Fibroblast of lung (primary cell): ENCODE measurements at regions not wholly inside any gene's neighbourhood (a gene's known extent, or its start where the extent isn't known, plus 50 kb on each side); places are given as distances from the start of the nearest gene placed in this dataset.

Source experiments
- DNase-seq, 2 donors: peaks; one replicate each; pipeline versions ENCODE4 v3.0.0 to v3.0.0-alpha.2; 2010; ENCODE audit warnings: low read depth in 2 of 2
- H2AFZ ChIP-seq: 2 replicates; pipeline ENCODE4 v1.5.1; 2012; ENCODE audit warnings: low read length, control low read depth, inconsistent platforms
- H3K27ac ChIP-seq: 2 replicates; pipeline ENCODE4 v1.5.1; 2011; ENCODE audit warnings: low read length, control low read depth; ENCODE audit not compliant: insufficient read depth
- H3K27me3 ChIP-seq: 2 replicates; pipeline ENCODE4 v1.5.1; 2011; ENCODE audit warnings: mild to moderate bottlenecking, low read length; ENCODE audit not compliant: control insufficient read depth, insufficient read depth
- H3K36me3 ChIP-seq: 2 replicates; pipeline ENCODE4 v1.5.1; 2011; ENCODE audit warnings: low read length; ENCODE audit not compliant: control insufficient read depth, insufficient read depth
- H3K4me1 ChIP-seq: 2 replicates; pipeline ENCODE4 v1.5.1; 2011; ENCODE audit warnings: low read length; ENCODE audit not compliant: control insufficient read depth, insufficient read depth; ENCODE audit errors: extremely low read depth
- H3K4me2 ChIP-seq: 2 replicates; pipeline ENCODE4 v1.5.1; 2011; ENCODE audit warnings: low read length, control low read depth; ENCODE audit not compliant: insufficient read depth; ENCODE audit errors: extremely low read depth
- H3K4me3 ChIP-seq, 4 experiments: fragments of 200-600 bp in 1 of 4; sonication (generic) in 1 of 4; replicated peaks in 1 of 4; 2 replicates each; pipeline ENCODE4 v1.5.1; 2011 to 2016; ENCODE audit warnings: low read length in 4 of 4, low read depth in 3 of 4, mild to moderate bottlenecking in 3 of 4, control low read depth in 2 of 4, inconsistent platforms in 1 of 4, mixed read lengths in 1 of 4; ENCODE audit not compliant: insufficient read depth in 1 of 4; ENCODE audit errors: control extremely low read depth in 1 of 4
- H3K79me2 ChIP-seq: 2 replicates; pipeline ENCODE4 v1.5.1; 2012; ENCODE audit warnings: mild to moderate bottlenecking, low read length, inconsistent platforms; ENCODE audit not compliant: control insufficient read depth, insufficient read depth
- H3K9ac ChIP-seq: 2 replicates; pipeline ENCODE4 v1.5.1; 2011; ENCODE audit warnings: mild to moderate bottlenecking, low read length, control low read depth; ENCODE audit not compliant: insufficient read depth
- H3K9me3 ChIP-seq: 2 replicates; pipeline ENCODE4 v1.5.1; 2012; ENCODE audit warnings: low read depth, low read length; ENCODE audit not compliant: control insufficient read depth, insufficient read depth
- H4K20me1 ChIP-seq: 2 replicates; pipeline ENCODE4 v1.5.1; 2011; ENCODE audit warnings: low read length; ENCODE audit not compliant: control insufficient read depth, insufficient read depth; ENCODE audit errors: extremely low read depth
- EZH2 ChIP-seq: IDR thresholded peaks from 2 replicates; pipeline ENCODE4 v1.5.1; 2012; ENCODE audit warnings: low read length, control low read depth, mild to moderate bottlenecking; ENCODE audit errors: missing control alignments
- TF ChIP-seq, protein P1 (sequence below), 2 donors: IDR thresholded peaks in 1 of 2; conservative IDR thresholded peaks in 1 of 2; 1 replicate in 1 of 2; 2 replicates in 1 of 2; pipeline ENCODE4 v1.5.1; 2011 to 2012; ENCODE audit warnings: low read length in 2 of 2, control low read depth in 1 of 2, inconsistent platforms in 1 of 2, low read depth in 1 of 2, mild to moderate bottlenecking in 1 of 2

DNA sequence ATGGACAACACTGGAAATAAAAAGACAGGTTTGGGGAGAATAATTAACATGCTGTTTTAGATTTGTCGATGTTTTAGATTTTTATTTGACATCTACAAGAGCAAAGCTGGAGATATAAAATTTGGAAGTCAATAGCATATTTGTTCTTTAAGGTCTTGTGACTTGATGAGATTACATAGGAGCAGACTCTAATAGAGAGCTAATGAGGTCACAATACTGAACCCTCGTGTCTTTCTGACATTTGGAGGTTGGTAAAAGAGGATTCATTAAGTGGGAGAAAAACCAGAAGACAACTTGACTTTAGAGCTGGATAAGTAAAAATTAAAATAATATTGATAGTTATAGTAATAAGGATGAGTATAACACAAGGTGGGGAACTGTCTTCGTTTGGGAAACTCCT is 322.7 kb upstream of the SEMA6A start:
- no peaks in the 10 kb centered on the region for H3K9me3 ChIP-seq
- no peaks in the 10 kb centered on the region for H3K4me1 ChIP-seq
- no peaks in the 10 kb centered on the region for H3K79me2 ChIP-seq
- H3K36me3 ChIP-seq: no peaks in the 10 kb centered on the region
- H3K9ac ChIP-seq: no peak overlapping the region
- no peak for TF ChIP-seq EZH2
- TF ChIP-seq, protein P1, sequence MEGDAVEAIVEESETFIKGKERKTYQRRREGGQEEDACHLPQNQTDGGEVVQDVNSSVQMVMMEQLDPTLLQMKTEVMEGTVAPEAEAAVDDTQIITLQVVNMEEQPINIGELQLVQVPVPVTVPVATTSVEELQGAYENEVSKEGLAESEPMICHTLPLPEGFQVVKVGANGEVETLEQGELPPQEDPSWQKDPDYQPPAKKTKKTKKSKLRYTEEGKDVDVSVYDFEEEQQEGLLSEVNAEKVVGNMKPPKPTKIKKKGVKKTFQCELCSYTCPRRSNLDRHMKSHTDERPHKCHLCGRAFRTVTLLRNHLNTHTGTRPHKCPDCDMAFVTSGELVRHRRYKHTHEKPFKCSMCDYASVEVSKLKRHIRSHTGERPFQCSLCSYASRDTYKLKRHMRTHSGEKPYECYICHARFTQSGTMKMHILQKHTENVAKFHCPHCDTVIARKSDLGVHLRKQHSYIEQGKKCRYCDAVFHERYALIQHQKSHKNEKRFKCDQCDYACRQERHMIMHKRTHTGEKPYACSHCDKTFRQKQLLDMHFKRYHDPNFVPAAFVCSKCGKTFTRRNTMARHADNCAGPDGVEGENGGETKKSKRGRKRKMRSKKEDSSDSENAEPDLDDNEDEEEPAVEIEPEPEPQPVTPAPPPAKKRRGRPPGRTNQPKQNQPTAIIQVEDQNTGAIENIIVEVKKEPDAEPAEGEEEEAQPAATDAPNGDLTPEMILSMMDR (conservative IDR thresholded peaks at IDR 0.05 in 1 of 2, IDR thresholded peaks at IDR 0.05 in 1 of 2; ENCODE audit: low read depth in 1 of 2, low read length in 2 of 2): no peak
- no peaks in the 10 kb centered on the region for H3K27me3 ChIP-seq
- no peak overlapping the region for H3K27ac ChIP-seq
- no peak overlapping the region for H3K4me3 ChIP-seq
- H3K4me2 ChIP-seq: no peak overlapping the region
- H4K20me1 ChIP-seq: no peaks in the 10 kb centered on the region
- no peak for DNase-seq
- no peak overlapping the region for H2AFZ ChIP-seq

- Histone ChIP-seq H2AFZ (no peak overlapping the region), H4K20me1 (no peaks in the 10 kb centered on the region)
- TF ChIP-seq, protein P1 (conservative IDR thresholded peaks at IDR 0.05 in 1 of 2, IDR thresholded peaks at IDR 0.05 in 1 of 2; ENCODE audit: low read depth in 1 of 2, low read length in 2 of 2): no peak
- TF ChIP-seq EZH2: no peak
These were observed 321.4 kb upstream of the SEMA6A start for GRCh38 chr5:116896001-116896400.

DNA sequence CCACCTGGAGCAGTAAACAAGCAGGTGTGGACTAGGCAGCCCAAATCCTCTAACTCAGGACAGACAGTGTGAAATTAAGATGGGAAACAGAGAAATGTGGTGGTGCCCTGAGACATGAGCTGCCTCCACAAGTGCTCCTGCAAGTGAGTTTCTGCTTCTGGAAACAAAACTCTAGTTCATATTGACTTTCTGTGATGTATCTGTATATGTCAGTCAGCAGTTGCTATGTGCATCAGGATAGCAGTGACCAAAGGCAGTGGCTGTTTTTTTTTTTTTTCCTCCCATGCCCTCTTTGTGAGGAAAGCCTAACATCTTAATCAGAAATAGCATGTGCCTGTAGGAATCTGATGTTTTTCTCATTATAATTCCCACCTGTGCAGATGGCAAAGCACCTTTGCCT is 318.4 kb upstream of the SEMA6A start:
- H3K79me2 ChIP-seq: no peaks in the 10 kb centered on the region
- no peak for TF ChIP-seq EZH2
- TF ChIP-seq, protein P1 (conservative IDR thresholded peaks at IDR 0.05 in 1 of 2, IDR thresholded peaks at IDR 0.05 in 1 of 2; ENCODE audit: low read depth in 1 of 2, low read length in 2 of 2): no peak
- no peak for DNase-seq
- no peaks in the 10 kb centered on the region for H4K20me1 ChIP-seq
- H3K9me3 ChIP-seq: no peaks in the 10 kb centered on the region
- no peak overlapping the region for H3K4me2 ChIP-seq
- no peak overlapping the region for H3K4me3 ChIP-seq
- H3K36me3 ChIP-seq: no peaks in the 10 kb centered on the region
- no peak overlapping the region for H3K9ac ChIP-seq
- H3K4me1 ChIP-seq: no peaks in the 10 kb centered on the region
- no peak overlapping the region for H3K27ac ChIP-seq
- no peaks in the 10 kb centered on the region for H3K27me3 ChIP-seq
- no peak overlapping the region for H2AFZ ChIP-seq

More at GRCh38 chr5:116896001-116896400, 321.4 kb upstream of the SEMA6A start:
- no peak overlapping the region for H3K27ac ChIP-seq
- DNase-seq: no peak
- no peak overlapping the region for H3K4me3 ChIP-seq
- H3K36me3 ChIP-seq: no peaks in the 10 kb centered on the region
- no peaks in the 10 kb centered on the region for H3K4me1 ChIP-seq
- H3K9me3 ChIP-seq: no peaks in the 10 kb centered on the region
- no peak overlapping the region for H3K4me2 ChIP-seq
- H3K79me2 ChIP-seq: no peaks in the 10 kb centered on the region
- H3K9ac ChIP-seq: no peak overlapping the region
- H3K27me3 ChIP-seq: no peaks in the 10 kb centered on the region
